ENCODE measurements at regions not wholly inside any gene's neighbourhood (a gene's known extent, or its start where the extent isn't known, plus 50 kb on each side); places are given as distances from the start of the nearest gene placed in this dataset.

GRCh38 chr15:38941399-38941953 lies 376.9 kb upstream of the RASGRP1 start:
- in situ Hi-C loops (cut with MboI; ENCODE audit: low sequenced_read_pairs in 4 of 4), result no loop called here
- H3K36me3 ChIP-seq, result no peaks in the 10 kb centered on the region
- H3K9me3 ChIP-seq, result no peaks in the 10 kb centered on the region
- no peak overlapping the region for H3K4me3 ChIP-seq
- ATAC-seq (no peak), DNase-seq (no peak)
- no peak for TF ChIP-seq POLR2A (IDR thresholded peaks at IDR 0.05)
- TF ChIP-seq, protein P1, sequence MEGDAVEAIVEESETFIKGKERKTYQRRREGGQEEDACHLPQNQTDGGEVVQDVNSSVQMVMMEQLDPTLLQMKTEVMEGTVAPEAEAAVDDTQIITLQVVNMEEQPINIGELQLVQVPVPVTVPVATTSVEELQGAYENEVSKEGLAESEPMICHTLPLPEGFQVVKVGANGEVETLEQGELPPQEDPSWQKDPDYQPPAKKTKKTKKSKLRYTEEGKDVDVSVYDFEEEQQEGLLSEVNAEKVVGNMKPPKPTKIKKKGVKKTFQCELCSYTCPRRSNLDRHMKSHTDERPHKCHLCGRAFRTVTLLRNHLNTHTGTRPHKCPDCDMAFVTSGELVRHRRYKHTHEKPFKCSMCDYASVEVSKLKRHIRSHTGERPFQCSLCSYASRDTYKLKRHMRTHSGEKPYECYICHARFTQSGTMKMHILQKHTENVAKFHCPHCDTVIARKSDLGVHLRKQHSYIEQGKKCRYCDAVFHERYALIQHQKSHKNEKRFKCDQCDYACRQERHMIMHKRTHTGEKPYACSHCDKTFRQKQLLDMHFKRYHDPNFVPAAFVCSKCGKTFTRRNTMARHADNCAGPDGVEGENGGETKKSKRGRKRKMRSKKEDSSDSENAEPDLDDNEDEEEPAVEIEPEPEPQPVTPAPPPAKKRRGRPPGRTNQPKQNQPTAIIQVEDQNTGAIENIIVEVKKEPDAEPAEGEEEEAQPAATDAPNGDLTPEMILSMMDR (IDR thresholded peaks at IDR 0.05 in 4 of 5, conservative IDR thresholded peaks at IDR 0.05 in 1 of 5), result no peak
- H3K4me1 ChIP-seq, result no peaks in the 10 kb centered on the region
- no peaks in the 10 kb centered on the region for H3K27me3 ChIP-seq
- intact Hi-C loops (cut with DNase I; ENCODE audit: low total_unique reads), result no loop called here
- no peak overlapping the region for H3K27ac ChIP-seq

- no peak for DNase-seq
- intact Hi-C loops (cut with DNase I; ENCODE audit: low total_unique reads), result no loop called here
- Histone ChIP-seq H3K27ac (no peak overlapping the region), H3K4me3 (no peak overlapping the region), H3K27me3 (no peaks in the 10 kb centered on the region), H3K4me1 (no peaks in the 10 kb centered on the region), H3K9me3 (no peaks in the 10 kb centered on the region), H3K36me3 (no peaks in the 10 kb centered on the region)
- no peak for TF ChIP-seq POLR2A (IDR thresholded peaks at IDR 0.05)
- TF ChIP-seq, protein P1 (IDR thresholded peaks at IDR 0.05 in 4 of 5, conservative IDR thresholded peaks at IDR 0.05 in 1 of 5), result no peak
- no peak for ATAC-seq
- in situ Hi-C loops (cut with MboI; ENCODE audit: low sequenced_read_pairs in 4 of 4), result no loop called here
These were observed 379.9 kb upstream of the RASGRP1 start for GRCh38 chr15:38944536-38944935.

GRCh38 chr15:38945551-38946298 lies 381.1 kb upstream of the RASGRP1 start:
- H3K9me3 ChIP-seq, result no peaks in the 10 kb centered on the region
- no peaks in the 10 kb centered on the region for H3K36me3 ChIP-seq
- no peak for TF ChIP-seq POLR2A (IDR thresholded peaks at IDR 0.05)
- TF ChIP-seq, protein P1 (IDR thresholded peaks at IDR 0.05 in 4 of 5, conservative IDR thresholded peaks at IDR 0.05 in 1 of 5), result no peak
- ATAC-seq (no peak), DNase-seq (no peak)
- no peaks in the 10 kb centered on the region for H3K4me1 ChIP-seq
- no peaks in the 10 kb centered on the region for H3K27me3 ChIP-seq
- no peak overlapping the region for H3K27ac ChIP-seq
- H3K4me3 ChIP-seq, result no peak overlapping the region
- intact Hi-C loops (cut with DNase I; ENCODE audit: low total_unique reads) (no loop called here), in situ Hi-C loops (cut with MboI; ENCODE audit: low sequenced_read_pairs in 4 of 4) (no loop called here)

DNA sequence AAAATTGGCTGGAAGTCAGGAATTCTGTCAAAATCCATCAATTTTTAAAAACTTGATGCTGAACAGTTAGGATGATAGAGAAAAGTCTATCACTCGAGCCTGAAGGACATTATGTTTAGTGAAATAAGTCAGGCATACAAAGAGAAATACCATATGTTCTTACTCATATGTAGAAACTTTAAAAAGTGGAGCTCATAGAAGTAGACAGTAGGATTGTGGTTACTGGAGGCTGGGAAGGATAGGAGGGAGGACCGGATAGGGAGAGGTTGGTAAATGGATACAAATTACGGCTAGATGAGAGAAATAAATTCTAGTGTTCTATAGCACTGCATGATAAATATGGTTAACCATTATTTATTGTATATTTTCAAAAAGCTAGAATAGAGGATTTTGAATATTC lies 389.5 kb upstream of the RASGRP1 start:
- no peak for TF ChIP-seq POLR2A (IDR thresholded peaks at IDR 0.05)
- TF ChIP-seq, protein P1 (IDR thresholded peaks at IDR 0.05 in 4 of 5, conservative IDR thresholded peaks at IDR 0.05 in 1 of 5), result no peak
- no peak for DNase-seq
- Histone ChIP-seq H3K4me1 (no peaks in the 10 kb centered on the region), H3K27me3 (no peaks in the 10 kb centered on the region), H3K36me3 (no peaks in the 10 kb centered on the region), H3K9me3 (no peaks in the 10 kb centered on the region), H3K27ac (no peak overlapping the region), H3K4me3 (no peak overlapping the region)
- ATAC-seq, result no peak
- in situ Hi-C loops (cut with MboI; ENCODE audit: low sequenced_read_pairs in 4 of 4), result no loop called here
- intact Hi-C loops (cut with DNase I; ENCODE audit: low total_unique reads), result no loop called here
